HEK293T (cell line): ENCODE measurements at regions not wholly inside any gene's neighbourhood (a gene's known extent, or its start where the extent isn't known, plus 50 kb on each side); places are given as distances from the start of the nearest gene placed in this dataset.

Experiments used
- CTCF ChIA-PET: fragments of 350-600 bp; formaldehyde crosslinking; extraction: SDS; loops from one replicate; lab custom pipeline; 2021; ENCODE audit warnings: antibody characterized with exemption, inconsistent platforms; lab: Yijun Ruan, JAX
- POLR2A ChIA-PET: fragments of 350-600 bp; formaldehyde crosslinking; extraction: SDS; loops from one replicate; lab custom pipeline; 2020; ENCODE audit warnings: antibody characterized with exemption, inconsistent platforms; lab: Yijun Ruan, JAX
- DNase-seq: peaks from one replicate; pipeline ENCODE4 v3.0.0; 2012; ENCODE audit warnings: mixed read lengths; ENCODE audit errors: extremely low spot score
- ARNT ChIP-seq: fragments of 450-650 bp; IDR thresholded peaks from 2 replicates; pipeline ENCODE4 v1.6.1; 2017; ENCODE audit warnings: mild to moderate bottlenecking
- BHLHE40 ChIP-seq: fragments of 450-650 bp; IDR thresholded peaks from 2 replicates; pipeline ENCODE4 v1.6.1; 2016; ENCODE audit warnings: mild to moderate bottlenecking, moderate library complexity, borderline replicate concordance
- CTBP1 ChIP-seq: fragments of 450-650 bp; IDR thresholded peaks from 2 replicates; pipeline ENCODE4 v1.6.1; 2016; ENCODE audit warnings: borderline replicate concordance
- ELF4 ChIP-seq: fragments of 450-650 bp; IDR thresholded peaks from 2 replicates; pipeline ENCODE4 v1.6.1; 2017; ENCODE audit warnings: antibody characterized with exemption
- FOXA1 ChIP-seq: fragments of 450-650 bp; IDR thresholded peaks from 2 replicates; pipeline ENCODE4 v1.6.1; 2016; ENCODE audit warnings: mild to moderate bottlenecking
- FOXK2 ChIP-seq: fragments of 450-650 bp; IDR thresholded peaks from 2 replicates; pipeline ENCODE4 v1.6.1; 2016; ENCODE audit warnings: mild to moderate bottlenecking
- FOXM1 ChIP-seq: fragments of 450-650 bp; IDR thresholded peaks from 2 replicates; pipeline ENCODE4 v1.6.1; 2017; ENCODE audit warnings: mild to moderate bottlenecking, borderline replicate concordance
- HDGF ChIP-seq: fragments of 450-650 bp; IDR thresholded peaks from 2 replicates; pipeline ENCODE4 v1.6.1; 2017; ENCODE audit warnings: antibody characterized with exemption, borderline replicate concordance
- L3MBTL2 ChIP-seq: fragments of 450-650 bp; conservative IDR thresholded peaks from 2 replicates; pipeline ENCODE4 v1.6.1; 2016; ENCODE audit warnings: mild to moderate bottlenecking
- LEF1 ChIP-seq: fragments of 450-650 bp; IDR thresholded peaks from 2 replicates; pipeline ENCODE4 v1.6.1; 2017; ENCODE audit warnings: mild to moderate bottlenecking, borderline replicate concordance
- NFRKB ChIP-seq: fragments of 450-650 bp; IDR thresholded peaks from 2 replicates; pipeline ENCODE4 v1.6.1; 2016; ENCODE audit warnings: mild to moderate bottlenecking, moderate library complexity
- SP1 ChIP-seq: fragments of 450-650 bp; IDR thresholded peaks from 2 replicates; pipeline ENCODE4 v1.6.1; 2017
- SUZ12 ChIP-seq: fragments of 450-650 bp; IDR thresholded peaks from 2 replicates; pipeline ENCODE4 v1.6.1; 2016; ENCODE audit warnings: mild to moderate bottlenecking
- TARDBP ChIP-seq: fragments of 450-650 bp; IDR thresholded peaks from 2 replicates; pipeline ENCODE4 v1.6.1; 2016
- ZNF384 ChIP-seq: fragments of 450-650 bp; IDR thresholded peaks from 2 replicates; pipeline ENCODE4 v1.6.1; 2016
- TF ChIP-seq, protein P1 (sequence below): fragments of 450-650 bp; IDR thresholded peaks from 2 replicates; pipeline ENCODE4 v1.6.1; 2016

DNA sequence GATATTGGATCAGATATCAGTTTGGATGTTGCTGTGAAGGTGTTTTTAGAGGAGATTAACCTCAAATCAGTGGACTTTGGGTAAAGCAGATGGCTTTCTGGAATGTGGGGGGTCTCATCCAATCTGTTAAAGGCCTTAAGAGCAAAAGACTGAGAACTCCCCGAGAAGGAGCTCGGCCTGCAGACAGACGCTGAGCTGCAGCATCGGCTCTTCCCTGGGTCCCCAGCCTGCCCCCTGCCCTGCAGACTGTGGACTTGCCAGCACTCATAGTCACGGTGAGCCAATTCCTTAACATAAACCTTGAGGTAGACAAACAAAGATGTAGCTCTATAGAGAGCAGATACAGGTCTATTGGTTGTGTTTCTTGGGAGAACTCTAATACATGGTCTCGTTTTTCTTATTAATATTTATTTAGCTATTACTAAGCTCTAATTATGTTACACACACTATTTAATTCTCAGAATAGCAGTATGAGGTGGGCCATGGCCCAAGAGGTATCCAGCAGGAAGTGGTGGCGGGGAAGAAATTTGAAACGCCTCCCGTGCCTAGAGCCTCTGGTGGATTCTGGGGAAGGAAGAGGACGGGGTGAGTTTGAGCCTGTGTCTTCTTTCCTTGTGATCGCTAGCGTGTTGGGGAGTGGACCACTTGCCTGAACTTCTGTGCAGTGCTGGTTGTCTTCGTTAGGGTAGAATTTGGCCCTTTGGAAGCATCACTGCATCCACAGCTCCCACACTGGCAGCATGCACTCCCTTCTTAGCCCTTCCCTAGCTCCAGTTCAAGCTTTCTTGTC, 305.3 kb downstream of the TEX29 start:
- no peak for TF ChIP-seq FOXK2
- TF ChIP-seq L3MBTL2 = no peak
- no peak for TF ChIP-seq SP1
- no peak for TF ChIP-seq ZNF384
- TF ChIP-seq BHLHE40 = no peak
- no peak for TF ChIP-seq TARDBP
- TF ChIP-seq, protein P1, sequence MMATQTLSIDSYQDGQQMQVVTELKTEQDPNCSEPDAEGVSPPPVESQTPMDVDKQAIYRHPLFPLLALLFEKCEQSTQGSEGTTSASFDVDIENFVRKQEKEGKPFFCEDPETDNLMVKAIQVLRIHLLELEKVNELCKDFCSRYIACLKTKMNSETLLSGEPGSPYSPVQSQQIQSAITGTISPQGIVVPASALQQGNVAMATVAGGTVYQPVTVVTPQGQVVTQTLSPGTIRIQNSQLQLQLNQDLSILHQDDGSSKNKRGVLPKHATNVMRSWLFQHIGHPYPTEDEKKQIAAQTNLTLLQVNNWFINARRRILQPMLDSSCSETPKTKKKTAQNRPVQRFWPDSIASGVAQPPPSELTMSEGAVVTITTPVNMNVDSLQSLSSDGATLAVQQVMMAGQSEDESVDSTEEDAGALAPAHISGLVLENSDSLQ = no peak
- DNase-seq = no peak
- ChIA-PET CTCF (no interaction called here), POLR2A (no interaction called here)

- ChIA-PET POLR2A (no interaction called here), CTCF (no interaction called here)
- no peak for DNase-seq
- TF ChIP-seq CTBP1 (no peak), FOXM1 (no peak), LEF1 (no peak), FOXA1 (no peak), ARNT (no peak), TARDBP (no peak), FOXK2 (no peak), HDGF (no peak), ELF4 (no peak), BHLHE40 (no peak), ZNF384 (no peak), L3MBTL2 (no peak), SP1 (no peak), SUZ12 (no peak), NFRKB (no peak)
- TF ChIP-seq, protein P1 = no peak
Observed at GRCh38 chr13:111626371-111627305, 306.2 kb downstream of the TEX29 start.

- TF ChIP-seq ZNF384 = no peak
- no peak for TF ChIP-seq ARNT
- TF ChIP-seq ELF4 = no peak
- TF ChIP-seq SP1 = no peak
- TF ChIP-seq SUZ12 = no peak
- no peak for TF ChIP-seq CTBP1
- TF ChIP-seq HDGF = no peak
- TF ChIP-seq FOXK2 = no peak
- no peak for TF ChIP-seq TARDBP
- no peak for TF ChIP-seq LEF1
- TF ChIP-seq BHLHE40 = no peak
- TF ChIP-seq FOXA1 = no peak
- TF ChIP-seq, protein P1 = no peak
- TF ChIP-seq L3MBTL2 = no peak
- POLR2A ChIA-PET = interaction anchor here (0.6 kb wide), 1 partner anchor 1012 kb away, joined by 3 read pairs; the partner anchor contains the start of gene NAXD
- CTCF ChIA-PET = no interaction called here
- no peak for DNase-seq
Observed at GRCh38 chr13:111627596-111627995, 307.2 kb downstream of the TEX29 start.

- ChIA-PET POLR2A (no interaction called here), CTCF (no interaction called here)
- TF ChIP-seq FOXA1 = no peak
- TF ChIP-seq CTBP1 = no peak
- TF ChIP-seq BHLHE40 = no peak
- TF ChIP-seq NFRKB = no peak
- TF ChIP-seq FOXM1 = no peak
Observed at GRCh38 chr13:111629016-111629415, 308.6 kb downstream of the TEX29 start.

GRCh38 chr13:111629457-111629856, 309.0 kb downstream of the TEX29 start:
- no peak for DNase-seq
- TF ChIP-seq HDGF = no peak
- TF ChIP-seq ZNF384 = no peak
- no peak for TF ChIP-seq L3MBTL2
- TF ChIP-seq NFRKB = no peak
- no peak for TF ChIP-seq LEF1
- no peak for TF ChIP-seq CTBP1
- TF ChIP-seq FOXA1 = no peak
- TF ChIP-seq FOXK2 = no peak
- TF ChIP-seq, protein P1 = no peak
- no peak for TF ChIP-seq ARNT
- no peak for TF ChIP-seq ELF4
- no peak for TF ChIP-seq SP1
- TF ChIP-seq TARDBP = no peak
- TF ChIP-seq BHLHE40 = no peak
- ChIA-PET CTCF (no interaction called here), POLR2A (no interaction called here)

More at GRCh38 chr13:111629016-111629415, 308.6 kb downstream of the TEX29 start:
- no peak for DNase-seq
